GM10266 (cell line): ENCODE measurements at regions not wholly inside any gene's neighbourhood (a gene's known extent, or its start where the extent isn't known, plus 50 kb on each side); places are given as distances from the start of the nearest gene placed in this dataset.

Source experiments
- DNase-seq: peaks from one replicate; pipeline ENCODE4 v3.0.0; 2012; ENCODE audit errors: extremely low spot score
- CTCF ChIP-seq: IDR thresholded peaks from 2 replicates; pipeline ENCODE4 v1.5.1; 2012; ENCODE audit warnings: mild to moderate bottlenecking, low read depth; ENCODE audit not compliant: control insufficient read depth, insufficient read depth; ENCODE audit errors: missing control alignments

DNA sequence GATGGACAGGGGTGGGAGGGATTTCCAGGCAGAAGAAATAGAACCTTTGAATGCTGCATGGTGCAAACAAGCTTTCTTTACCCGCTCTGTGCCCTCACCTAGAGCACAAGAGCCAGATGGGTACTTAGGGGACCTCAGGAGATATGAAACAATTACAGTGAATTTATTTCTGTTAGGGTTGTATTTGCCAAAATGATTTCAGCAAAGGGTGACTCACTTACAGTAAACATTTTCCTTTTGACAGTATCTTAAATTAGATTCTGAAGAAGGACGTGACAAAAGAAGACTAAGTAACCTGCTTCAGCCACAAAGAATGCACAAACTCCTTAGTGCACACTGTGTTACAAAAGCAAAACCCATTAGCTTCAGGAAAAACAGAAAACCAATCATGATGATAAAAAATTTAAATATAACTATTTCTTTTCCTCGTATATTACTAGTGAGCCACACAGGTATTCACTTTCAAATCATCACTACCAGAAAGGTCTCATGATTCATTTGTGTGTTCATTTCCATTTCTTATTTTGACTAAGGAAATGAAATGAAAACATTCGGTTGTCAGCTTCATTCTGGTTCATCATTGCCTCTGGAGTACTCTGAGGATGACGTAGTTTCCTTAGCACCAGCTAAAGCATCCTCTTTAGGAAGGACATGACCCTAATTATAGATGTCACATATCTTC lies 158.8 kb downstream of the NHLRC3 start:
- peak; percentile 8 for DNase-seq
- no peak for TF ChIP-seq CTCF

GRCh38 chr13:39197647-39198007 lies 159.4 kb downstream of the NHLRC3 start:
- TF ChIP-seq CTCF: no peak
- DNase-seq: no peak

DNA sequence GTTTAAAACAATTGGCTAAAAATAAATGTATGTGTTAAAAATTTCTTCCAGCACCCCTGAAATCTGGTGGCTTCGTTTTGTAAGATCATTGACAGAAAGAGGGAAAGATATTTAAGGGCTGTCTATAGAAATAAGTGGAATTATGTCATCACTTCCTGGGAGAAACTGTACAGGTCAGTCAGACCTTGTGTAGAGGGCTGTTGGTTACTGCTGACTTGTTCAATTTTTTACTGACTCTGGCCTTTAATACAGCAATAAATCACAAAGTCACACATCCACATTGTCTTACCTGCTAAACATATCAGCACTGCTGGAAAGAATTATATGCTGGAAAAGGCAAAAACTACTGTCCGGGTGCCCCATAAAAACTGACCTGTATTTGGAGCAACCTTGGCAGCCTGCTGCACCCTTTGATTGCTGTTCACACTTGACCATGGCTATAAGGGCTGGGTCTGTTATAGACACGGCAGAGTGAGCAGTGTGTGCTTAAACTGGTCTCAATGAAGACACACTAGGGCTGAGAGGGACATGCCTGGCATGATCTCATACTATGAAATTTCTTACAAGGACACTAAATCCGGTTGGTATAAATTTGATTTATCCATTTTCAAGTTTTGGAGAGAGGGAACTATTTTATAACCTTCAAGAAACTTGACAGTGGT lies 162.1 kb downstream of the NHLRC3 start:
- DNase-seq: no peak
- no peak for TF ChIP-seq CTCF

- DNase-seq: no peak
- no peak for TF ChIP-seq CTCF
Observed at GRCh38 chr13:39201180-39201579, 162.9 kb downstream of the NHLRC3 start.

DNA sequence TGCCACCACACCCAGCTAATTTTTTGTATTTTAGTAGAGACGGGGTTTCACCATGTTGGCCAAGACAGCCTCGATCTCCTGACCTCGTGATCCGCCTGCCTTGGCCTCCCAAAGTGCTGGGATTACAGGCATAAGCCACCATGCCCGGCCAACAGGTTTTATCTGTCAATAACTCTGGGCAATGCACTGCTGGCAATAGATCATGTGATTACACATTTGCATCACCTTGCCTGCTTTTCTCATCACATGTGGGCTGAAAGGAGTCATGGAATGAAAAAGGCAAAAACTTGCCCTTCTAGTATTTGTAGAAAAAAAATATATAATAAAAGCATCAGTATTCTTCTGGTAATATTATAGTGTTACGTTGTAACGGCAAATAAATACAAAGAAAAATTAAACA lies 164.5 kb downstream of the NHLRC3 start:
- TF ChIP-seq CTCF: no peak
- no peak for DNase-seq

DNA sequence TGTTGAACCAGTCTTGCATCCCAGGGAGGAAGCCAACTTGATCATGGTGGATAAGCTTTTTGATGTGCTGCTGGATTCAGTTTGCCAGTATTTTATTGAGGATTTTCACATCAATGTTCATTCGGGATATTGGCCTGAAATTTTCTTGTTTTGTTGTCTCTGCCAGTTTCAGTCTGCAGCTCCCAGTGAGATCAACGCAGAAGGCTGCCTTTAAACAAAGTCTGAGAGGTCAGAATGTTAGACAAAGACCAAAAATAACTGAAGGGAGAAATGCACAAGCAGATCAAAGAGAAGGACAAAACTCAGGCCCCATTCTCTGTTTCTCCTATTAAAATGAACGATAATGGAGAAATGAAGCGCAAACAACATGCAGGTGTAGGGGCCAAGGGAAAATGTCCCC lies 170.4 kb downstream of the NHLRC3 start:
- TF ChIP-seq CTCF: no peak
- DNase-seq: no peak
